Smooth muscle cell (in vitro differentiated cells): ENCODE measurements at regions not wholly inside any gene's neighbourhood (a gene's known extent, or its start where the extent isn't known, plus 50 kb on each side); places are given as distances from the start of the nearest gene placed in this dataset.

ENCODE experiments used
- DNase-seq: peaks from one replicate; lab custom pipeline; 2025; ENCODE audit not compliant: unreplicated experiment; lab: John Stamatoyannopoulos, UW
- H2AFZ ChIP-seq: fragments of 200-600 bp; sonication (generic); 2 replicates; pipeline ENCODE4 v1.6.0; 2016; ENCODE audit warnings: antibody characterized with exemption, low read depth, mild to moderate bottlenecking
- H3F3A ChIP-seq: fragments of 200-600 bp; sonication (generic); 2 replicates; pipeline ENCODE4 v1.6.0; 2017; ENCODE audit warnings: antibody characterized with exemption, low read depth
- H3K27ac ChIP-seq: fragments of 200-600 bp; sonication (generic); 2 replicates; pipeline ENCODE4 v1.5.1; 2016; ENCODE audit warnings: low read depth, mild to moderate bottlenecking
- H3K27me3 ChIP-seq: fragments of 200-600 bp; sonication (generic); 2 replicates; pipeline ENCODE4 v1.6.1; 2016; ENCODE audit warnings: low read depth, mild to moderate bottlenecking
- H3K36me3 ChIP-seq: fragments of 200-600 bp; sonication (generic); 2 replicates; pipeline ENCODE4 v1.5.1; 2016; ENCODE audit warnings: low read depth
- H3K4me1 ChIP-seq: fragments of 200-600 bp; sonication (generic); 2 replicates; pipeline ENCODE4 v1.5.1; 2016; ENCODE audit warnings: low read depth
- H3K4me2 ChIP-seq: fragments of 200-600 bp; sonication (generic); 2 replicates; pipeline ENCODE4 v1.6.0; 2016; ENCODE audit warnings: mild to moderate bottlenecking
- H3K4me3 ChIP-seq: fragments of 200-600 bp; sonication (generic); 2 replicates; pipeline ENCODE4 v1.5.1; 2016; ENCODE audit warnings: mild to moderate bottlenecking
- H3K79me2 ChIP-seq: fragments of 200-600 bp; sonication (generic); 2 replicates; pipeline ENCODE4 v1.6.0; 2016; ENCODE audit warnings: low read depth, mild to moderate bottlenecking
- H3K9ac ChIP-seq: fragments of 200-600 bp; sonication (generic); 2 replicates; pipeline ENCODE4 v1.6.0; 2016; ENCODE audit warnings: low read depth
- H3K9me3 ChIP-seq: fragments of 200-600 bp; sonication (generic); replicated peaks from 2 replicates; pipeline ENCODE4 v1.5.1; 2016; ENCODE audit warnings: low read depth
- H4K20me1 ChIP-seq: fragments of 200-600 bp; sonication (generic); 2 replicates; pipeline ENCODE4 v1.6.0; 2016; ENCODE audit warnings: low read depth
- WGBS: methylation state at CpG from one replicate; pipeline ENCODE4 v1.1.7; 2016; ENCODE audit warnings: low lambda C conversion rate; 5-methylcytosine and 5-hydroxymethylcytosine counted together
- TF ChIP-seq, protein P1 (sequence below): fragments of 200-600 bp; sonication (generic); IDR thresholded peaks from 2 replicates; pipeline ENCODE4 v1.5.1; 2017; ENCODE audit warnings: borderline replicate concordance, mild to moderate bottlenecking, antibody characterized with exemption; ENCODE audit not compliant: insufficient read depth, poor library complexity, severe bottlenecking

DNA sequence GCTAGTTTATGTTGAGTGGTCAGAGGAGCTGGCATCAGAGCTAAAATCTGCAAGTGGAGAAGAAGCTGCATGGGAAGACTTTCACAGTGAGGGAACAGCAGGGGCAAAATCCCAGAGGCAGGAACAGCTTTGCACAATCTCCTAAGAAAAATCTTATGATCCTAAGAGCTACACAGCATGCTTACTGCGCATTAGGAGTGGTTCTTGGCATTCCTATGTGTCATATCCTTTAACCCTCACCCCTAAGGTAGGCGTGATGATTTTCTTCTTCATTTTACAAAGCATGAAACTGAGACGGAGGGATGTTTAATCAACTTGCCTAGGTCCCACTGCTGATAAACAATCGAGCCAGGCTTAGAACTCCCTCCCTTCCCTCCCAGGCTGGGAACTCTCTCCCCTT is 313.6 kb upstream of the SULF2 start:
- no peaks in the 10 kb centered on the region for H3K4me1 ChIP-seq
- H3K4me2 ChIP-seq: peak overlapping the region; percentile 42
- no peaks in the 10 kb centered on the region for H3K79me2 ChIP-seq
- no peaks in the 10 kb centered on the region for H3K36me3 ChIP-seq
- no peaks in the 10 kb centered on the region for H3K9me3 ChIP-seq
- WGBS: 19% methylated on average over 4 of the region's 4 CpGs
- H4K20me1 ChIP-seq: peaks cover 4% of the 10 kb centered on the region
- H3F3A ChIP-seq: peaks cover 19% of the 10 kb centered on the region
- no peak for DNase-seq
- no peak overlapping the region for H2AFZ ChIP-seq
- no peak overlapping the region for H3K9ac ChIP-seq
- H3K27ac ChIP-seq: peak overlapping the region; percentile 88
- TF ChIP-seq, protein P1, sequence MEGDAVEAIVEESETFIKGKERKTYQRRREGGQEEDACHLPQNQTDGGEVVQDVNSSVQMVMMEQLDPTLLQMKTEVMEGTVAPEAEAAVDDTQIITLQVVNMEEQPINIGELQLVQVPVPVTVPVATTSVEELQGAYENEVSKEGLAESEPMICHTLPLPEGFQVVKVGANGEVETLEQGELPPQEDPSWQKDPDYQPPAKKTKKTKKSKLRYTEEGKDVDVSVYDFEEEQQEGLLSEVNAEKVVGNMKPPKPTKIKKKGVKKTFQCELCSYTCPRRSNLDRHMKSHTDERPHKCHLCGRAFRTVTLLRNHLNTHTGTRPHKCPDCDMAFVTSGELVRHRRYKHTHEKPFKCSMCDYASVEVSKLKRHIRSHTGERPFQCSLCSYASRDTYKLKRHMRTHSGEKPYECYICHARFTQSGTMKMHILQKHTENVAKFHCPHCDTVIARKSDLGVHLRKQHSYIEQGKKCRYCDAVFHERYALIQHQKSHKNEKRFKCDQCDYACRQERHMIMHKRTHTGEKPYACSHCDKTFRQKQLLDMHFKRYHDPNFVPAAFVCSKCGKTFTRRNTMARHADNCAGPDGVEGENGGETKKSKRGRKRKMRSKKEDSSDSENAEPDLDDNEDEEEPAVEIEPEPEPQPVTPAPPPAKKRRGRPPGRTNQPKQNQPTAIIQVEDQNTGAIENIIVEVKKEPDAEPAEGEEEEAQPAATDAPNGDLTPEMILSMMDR: no peak
- no peaks in the 10 kb centered on the region for H3K27me3 ChIP-seq
- no peak overlapping the region for H3K4me3 ChIP-seq

DNA sequence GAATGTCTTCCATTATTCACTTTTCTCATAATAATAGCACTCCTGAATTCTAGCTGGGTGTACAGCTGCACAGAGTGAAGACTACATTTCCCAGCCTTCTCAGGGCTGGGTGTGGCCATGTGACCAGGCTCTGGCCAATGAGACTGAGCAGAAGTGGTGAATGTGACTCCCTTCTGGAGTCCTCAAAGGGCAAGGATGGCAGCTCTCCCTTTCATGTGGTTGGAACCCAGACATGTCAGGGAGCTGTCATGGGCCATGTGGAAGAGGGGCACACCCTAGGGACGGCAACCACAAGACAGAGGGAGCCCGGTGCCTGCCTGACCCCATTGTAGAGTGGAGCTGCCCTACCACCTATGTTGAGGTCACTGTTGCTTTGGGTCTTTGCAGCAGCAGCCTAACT is 312.8 kb upstream of the SULF2 start:
- H3F3A ChIP-seq: peaks cover 19% of the 10 kb centered on the region
- H3K36me3 ChIP-seq: no peaks in the 10 kb centered on the region
- H2AFZ ChIP-seq: no peak overlapping the region
- H3K4me3 ChIP-seq: no peak overlapping the region
- H3K27ac ChIP-seq: peak overlapping the region; percentile 88
- DNase-seq: no peak
- no peak overlapping the region for H3K4me2 ChIP-seq
- TF ChIP-seq, protein P1: no peak
- H3K27me3 ChIP-seq: no peaks in the 10 kb centered on the region
- no peaks in the 10 kb centered on the region for H3K4me1 ChIP-seq
- H4K20me1 ChIP-seq: peaks cover 4% of the 10 kb centered on the region
- H3K9ac ChIP-seq: no peak overlapping the region
- WGBS: 91% methylated on average over 2 of the region's 2 CpGs
- no peaks in the 10 kb centered on the region for H3K9me3 ChIP-seq
- no peaks in the 10 kb centered on the region for H3K79me2 ChIP-seq

DNA sequence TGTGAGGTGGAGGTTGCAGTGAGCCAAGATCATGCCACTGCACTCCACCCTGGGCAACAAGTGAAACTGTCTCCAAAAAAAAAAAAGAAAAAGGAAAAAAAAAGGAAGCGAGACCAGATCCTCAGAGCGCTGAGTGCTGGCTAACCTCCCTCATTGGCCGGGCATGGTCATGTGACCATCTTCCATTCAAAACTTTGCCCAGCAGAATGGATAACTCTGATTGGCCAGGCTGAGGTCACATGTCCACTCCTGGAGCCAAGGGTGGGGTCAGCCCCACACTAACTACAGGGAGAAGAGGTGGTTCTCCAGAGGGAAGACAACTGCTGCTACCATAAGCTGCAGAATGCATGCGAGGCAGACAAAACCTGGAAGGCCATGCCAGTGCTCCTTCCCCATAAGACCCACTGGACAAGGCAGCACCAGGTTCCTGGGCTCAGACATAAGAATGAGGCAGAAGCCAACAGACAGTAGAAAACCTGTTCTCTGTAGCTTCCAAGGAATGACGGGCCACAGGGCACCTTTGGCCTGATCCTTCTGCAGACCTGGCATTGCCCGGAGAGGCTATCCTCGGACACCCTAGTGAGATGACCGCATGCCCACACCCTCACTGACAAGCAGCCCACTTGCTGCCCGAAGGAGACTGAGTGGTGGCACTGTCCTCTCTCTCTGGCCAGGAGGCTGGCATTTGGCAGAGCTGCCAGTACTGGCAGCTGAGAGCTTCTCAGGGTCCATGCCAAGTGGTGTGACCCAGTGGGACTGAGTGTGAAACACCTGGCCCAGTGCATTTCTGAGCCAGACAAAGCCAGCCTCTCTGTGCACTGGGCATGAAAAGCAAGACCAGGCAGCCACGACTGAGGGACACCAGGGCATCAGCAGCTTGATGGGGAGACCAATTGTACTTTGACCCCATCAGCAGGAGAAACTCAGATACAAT is 311.9 kb upstream of the SULF2 start:
- H4K20me1 ChIP-seq: peaks cover 4% of the 10 kb centered on the region
- no peaks in the 10 kb centered on the region for H3K79me2 ChIP-seq
- WGBS: 98% methylated on average over 10 of the region's 10 CpGs

More for the DNA sequence above, 311.9 kb upstream of the SULF2 start:
- DNase-seq: no peak
- no peak overlapping the region for H2AFZ ChIP-seq
- TF ChIP-seq, protein P1: no peak
- H3K4me3 ChIP-seq: no peak overlapping the region
- peaks cover 19% of the 10 kb centered on the region for H3F3A ChIP-seq
- H3K4me2 ChIP-seq: no peak overlapping the region
- no peaks in the 10 kb centered on the region for H3K4me1 ChIP-seq
- H3K27ac ChIP-seq: no peak overlapping the region
- no peaks in the 10 kb centered on the region for H3K27me3 ChIP-seq
- no peaks in the 10 kb centered on the region for H3K36me3 ChIP-seq
- no peak overlapping the region for H3K9ac ChIP-seq
- H3K9me3 ChIP-seq: no peaks in the 10 kb centered on the region
